ENCODE measurements at regions not wholly inside any gene's neighbourhood (a gene's known extent, or its start where the extent isn't known, plus 50 kb on each side); places are given as distances from the start of the nearest gene placed in this dataset.
"Not testable (repeated sequence)": the region's sequence is repeated elsewhere in the genome, so short reads cannot be mapped to it uniquely, and the experiment has no call there.

DNA sequence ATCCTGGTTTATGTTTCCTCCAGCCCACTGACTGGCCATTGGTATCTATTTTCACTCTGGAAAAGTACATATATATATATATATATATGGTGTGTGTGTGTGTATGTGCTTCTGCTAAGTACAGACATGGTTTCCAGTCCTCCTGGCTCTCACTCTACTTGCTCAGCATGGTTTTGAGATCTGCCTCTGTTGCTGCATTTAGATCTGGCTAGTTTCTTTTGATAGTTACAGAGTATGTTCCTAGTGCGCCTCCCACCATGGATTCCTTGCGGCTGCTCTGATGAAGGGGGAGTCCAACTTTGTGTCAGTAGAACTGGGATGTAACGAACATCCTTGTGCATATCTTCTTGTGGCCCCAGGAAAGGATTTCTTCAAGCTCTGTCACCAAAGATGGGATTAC lies 274.1 kb downstream of the MIAT start:
- DNase-seq: no peak

DNA sequence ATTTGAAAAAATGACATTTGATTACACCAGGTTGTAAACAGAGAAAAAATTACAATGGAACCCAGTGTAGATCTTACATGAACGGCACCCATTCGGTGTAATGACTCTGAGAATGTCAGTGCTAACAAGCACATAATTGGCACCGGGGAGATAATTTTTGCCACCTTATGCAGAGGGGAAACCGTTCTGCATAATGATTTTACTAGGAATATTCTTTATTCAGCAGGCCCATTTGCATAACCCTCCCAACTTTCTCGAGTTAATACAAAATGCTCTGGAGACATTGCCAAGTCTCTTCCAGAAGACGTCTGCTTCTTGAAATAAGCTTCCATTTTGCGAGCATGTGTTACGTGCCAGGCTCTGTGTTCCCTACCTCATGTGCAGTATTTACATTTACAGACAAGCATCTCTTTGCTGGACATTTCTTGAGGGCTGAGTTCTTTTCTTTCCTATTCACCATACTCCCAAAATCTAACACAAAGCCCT lies 275.8 kb downstream of the MIAT start:
- no peak for DNase-seq

DNA sequence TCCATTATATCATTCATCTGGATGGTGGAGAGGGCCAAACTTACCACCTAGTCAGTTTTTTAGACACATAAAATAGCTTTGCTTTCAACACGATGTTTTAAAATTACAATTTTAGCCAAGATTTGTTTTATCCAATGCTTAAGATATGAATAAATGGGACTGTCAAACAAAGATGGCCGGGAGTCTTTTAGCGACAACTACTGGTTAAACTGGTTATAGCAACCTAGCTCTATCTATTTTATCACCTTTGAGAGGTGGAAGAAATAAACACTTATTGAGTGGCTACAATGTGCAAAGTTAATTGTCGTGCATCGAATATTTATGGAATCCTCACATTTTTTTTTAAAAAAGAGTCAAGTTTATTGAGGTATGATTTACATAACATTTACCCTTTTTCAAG lies 279.8 kb downstream of the MIAT start:
- DNase-seq: no peak

DNA sequence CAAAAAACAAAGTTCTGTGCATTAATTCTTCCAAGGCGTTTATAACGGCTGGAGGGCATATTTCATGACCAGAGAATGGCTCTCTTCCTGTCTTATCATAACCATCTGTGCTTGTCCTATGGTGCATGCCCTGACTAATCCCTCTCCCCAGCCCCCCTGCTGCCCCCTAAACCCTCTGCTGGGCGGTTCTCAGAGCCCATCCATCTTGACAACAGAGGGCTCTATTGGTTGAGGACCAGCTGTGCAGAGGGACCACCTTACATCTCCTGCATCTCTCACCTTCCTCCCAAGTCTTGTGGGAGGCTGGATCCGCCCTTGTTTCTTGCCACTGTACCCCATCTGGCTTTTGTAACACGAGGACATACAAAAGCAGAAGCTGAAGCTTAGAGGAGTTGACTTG lies 282.1 kb downstream of the MIAT start:
- no peak for DNase-seq

DNA sequence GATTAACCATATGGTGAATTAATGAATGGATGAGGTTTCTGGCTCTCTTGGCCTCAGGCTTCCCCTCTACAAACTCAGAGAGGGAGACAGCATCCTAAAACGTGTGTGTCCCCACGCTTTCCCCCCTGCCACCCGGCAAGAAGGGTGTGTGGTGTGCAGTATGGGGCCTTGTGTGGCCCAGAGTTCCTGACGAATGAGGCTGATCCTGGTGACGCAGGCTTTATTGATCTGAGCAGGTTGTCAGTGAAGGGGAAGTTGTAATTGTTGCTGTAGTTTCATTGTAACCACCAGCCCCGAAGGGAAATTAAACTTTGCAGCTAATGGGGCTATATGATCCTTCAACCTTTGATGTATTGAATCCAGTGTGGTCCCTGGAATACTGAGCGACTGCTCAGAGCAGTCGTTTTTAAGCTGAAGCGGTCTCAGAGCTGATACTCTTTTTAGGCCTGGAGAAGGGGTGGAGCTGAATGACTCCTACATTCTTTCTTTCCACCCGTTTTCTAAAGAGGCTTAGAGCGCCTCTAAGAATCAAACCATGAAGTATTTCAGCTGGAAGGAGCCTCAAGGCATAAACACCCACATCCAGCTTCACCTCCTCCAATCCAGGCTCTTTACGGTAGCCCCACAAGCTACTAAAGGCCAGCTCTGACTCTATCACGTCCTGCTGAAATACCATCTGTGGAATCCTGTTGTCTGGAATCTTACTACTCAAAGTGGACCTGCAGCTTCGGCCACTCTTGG lies 284.7 kb downstream of the MIAT start:
- no peak for DNase-seq

DNA sequence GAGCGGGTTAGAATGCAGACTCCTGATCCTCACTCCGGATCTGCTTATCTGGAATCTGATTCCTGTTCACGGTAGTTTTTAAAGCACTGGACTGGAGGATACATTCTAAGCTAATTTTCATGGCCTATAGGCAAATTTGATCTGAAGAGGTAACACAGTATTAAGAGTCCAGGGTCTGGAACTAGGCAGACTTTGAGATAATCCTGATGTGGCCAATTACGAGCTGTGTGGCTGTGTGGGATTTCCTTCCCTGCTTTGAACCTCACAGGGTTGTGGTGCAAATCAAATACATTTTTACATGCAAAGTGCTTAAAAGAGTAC lies 285.2 kb downstream of the MIAT start:
- DNase-seq: no peak

DNA sequence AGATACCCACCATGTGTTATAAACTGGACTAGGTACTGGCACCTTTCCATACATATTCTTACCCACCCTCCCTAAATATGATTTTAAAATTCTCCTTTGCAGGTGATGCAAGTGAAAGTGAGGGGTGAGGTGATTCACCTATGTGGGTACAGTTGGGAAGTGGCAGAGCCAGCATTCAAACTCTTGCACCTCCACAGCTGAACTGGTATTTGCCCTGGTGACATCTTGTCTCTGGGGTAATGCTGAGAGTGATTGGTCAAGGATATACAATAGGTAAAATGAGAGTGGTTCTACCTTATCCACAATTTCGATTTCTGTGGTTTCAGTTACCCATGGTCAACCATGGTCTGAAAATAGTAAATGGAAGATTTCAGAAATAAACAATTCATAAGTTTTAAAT lies 288.2 kb downstream of the MIAT start:
- DNase-seq: no peak

DNA sequence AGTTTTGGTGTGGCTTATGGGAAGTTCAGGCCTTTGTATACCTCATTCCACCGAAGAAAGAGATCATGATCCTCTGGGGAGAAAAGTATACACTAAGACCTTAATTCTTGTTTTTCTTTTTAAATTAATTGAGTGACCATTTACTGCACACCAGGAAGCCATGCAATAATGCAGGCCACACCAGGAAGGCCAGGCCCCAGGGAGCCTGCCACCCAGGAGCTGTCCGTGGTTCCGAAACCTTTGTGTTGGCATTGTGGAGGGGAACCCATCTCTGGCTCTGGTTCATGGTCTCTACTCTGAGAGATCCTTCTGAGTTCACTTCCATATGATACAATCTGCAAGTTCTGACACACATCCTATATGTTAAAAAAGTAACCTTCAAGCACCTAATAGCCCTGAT lies 291.8 kb downstream of the MIAT start:
- peak; percentile 37 for DNase-seq

DNA sequence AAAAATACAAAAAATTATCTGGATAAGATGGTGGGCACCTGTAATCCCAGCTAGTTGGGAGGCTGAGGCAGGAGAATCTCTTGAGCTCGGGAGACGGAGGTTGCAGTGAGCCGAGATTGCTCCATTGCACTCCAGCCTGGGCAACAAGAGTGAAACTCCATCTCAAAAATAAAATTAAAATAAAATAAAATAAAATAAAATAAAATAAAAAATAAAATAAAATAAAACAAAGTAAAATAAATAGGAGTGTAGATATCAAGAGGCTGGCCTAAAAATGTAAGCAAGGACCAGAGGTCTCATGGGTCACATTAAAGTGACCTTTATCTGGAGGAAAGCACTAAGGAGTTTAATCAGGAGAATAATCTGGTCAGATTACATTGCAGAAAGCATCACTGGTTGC lies 293.8 kb downstream of the MIAT start:
- DNase-seq: not testable (repeated sequence)

DNA sequence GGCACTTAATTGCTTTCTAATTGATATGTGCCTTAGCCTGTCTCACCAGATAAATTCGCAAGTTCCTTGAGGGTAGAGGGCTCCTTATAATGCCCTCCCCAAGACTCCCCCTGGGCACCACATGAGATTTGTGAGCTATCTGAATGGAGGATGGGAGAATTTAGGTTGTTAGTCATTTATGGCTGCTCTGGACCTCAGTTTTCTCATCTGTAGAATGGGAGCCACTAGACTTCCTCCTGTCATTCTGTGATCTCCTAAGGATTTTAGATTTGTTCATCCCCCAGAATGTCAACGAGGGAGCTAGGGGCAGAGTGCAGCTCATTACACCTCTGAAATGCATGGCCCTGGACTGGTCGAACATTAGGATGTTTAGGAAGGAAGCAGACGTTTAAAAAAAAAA lies 294.6 kb downstream of the MIAT start:
- DNase-seq: no peak

DNA sequence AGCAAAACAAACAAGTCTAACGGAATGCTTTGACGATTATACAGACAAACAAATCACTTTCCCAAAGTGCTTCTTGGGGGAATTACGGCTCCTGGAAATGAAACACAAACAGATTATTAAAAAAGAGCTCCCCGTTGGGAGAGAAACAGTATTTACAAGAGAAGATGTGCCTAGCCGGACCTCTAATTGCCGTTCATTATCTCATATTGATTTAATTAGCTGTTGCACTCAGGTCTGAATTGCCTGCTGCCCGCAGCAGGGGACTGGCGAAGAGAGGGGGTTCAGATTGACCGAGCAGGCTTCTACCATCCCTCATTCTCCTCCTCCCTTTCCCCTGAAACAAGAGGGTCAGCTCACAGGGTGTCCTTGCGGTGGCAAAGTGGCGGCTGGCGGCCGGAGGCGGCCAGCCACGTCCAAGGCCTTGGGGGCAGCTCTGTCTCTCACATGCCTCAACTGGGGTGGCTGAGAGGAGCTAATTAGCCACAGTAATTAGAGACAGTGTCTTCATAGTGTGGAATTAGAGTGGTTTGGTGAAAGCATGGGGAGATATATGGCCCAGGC lies 295.1 kb downstream of the MIAT start:
- DNase-seq: no peak

DNA sequence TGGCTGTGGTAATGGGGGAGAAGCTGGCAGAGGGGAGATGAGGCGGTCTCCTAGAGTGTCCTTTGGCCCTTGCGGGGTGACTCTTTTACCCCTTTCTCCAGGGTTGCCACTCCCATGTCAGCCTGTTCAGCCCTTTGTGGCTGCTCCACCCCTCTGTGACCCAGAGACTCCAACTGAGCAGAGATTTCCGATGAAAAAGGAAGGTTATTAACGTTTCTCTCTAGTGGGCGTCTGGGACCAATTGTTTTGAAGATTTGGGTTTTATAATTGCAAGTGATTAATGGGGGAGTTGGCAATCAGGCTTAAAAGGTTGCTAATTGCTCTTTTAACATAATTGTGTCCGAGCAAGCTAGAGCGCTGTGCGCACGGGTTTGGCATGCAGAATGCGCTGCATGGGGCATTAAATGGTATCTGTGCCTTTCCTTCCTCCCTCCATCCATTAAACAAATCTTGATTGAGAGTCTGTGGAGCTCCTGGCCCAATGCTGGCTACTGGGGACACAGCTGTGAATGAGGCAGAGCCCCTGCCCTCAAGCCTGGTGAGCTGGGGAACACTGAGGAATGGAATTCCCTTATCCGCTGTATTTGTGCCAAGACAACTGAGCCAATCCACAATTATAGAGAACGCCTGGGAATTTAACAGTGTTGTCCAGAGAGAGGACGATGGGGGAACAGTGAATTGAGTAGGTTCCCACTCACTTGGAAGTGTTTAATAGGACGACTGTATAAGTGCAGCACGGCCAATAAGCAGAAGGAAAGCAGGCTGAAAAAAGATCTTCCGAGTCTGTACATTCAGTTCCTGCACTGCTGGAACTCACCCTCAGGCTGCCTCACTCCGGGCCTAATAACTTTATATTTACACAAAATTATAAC lies 295.9 kb downstream of the MIAT start:
- no peak for DNase-seq

DNA sequence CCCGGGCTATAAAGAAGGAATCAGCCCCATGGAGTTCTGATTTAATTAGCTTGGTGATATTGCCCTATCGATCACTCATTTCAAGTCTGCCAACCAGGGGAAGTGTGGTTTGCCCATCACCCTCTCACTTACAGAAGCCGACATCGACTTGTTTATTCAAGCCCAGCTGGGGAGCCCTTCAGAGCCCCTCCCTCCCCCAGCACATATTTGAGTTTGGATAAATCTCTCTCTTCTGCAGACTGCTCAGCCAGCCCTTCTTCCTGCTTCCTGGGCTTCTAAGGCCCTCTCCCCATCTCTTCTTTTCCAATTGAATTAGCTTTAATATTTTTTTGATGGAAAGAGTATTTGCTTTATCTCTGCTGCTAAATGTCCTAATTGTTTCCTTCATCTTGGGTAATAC lies 299.0 kb downstream of the MIAT start:
- DNase-seq: peak; percentile 7

DNA sequence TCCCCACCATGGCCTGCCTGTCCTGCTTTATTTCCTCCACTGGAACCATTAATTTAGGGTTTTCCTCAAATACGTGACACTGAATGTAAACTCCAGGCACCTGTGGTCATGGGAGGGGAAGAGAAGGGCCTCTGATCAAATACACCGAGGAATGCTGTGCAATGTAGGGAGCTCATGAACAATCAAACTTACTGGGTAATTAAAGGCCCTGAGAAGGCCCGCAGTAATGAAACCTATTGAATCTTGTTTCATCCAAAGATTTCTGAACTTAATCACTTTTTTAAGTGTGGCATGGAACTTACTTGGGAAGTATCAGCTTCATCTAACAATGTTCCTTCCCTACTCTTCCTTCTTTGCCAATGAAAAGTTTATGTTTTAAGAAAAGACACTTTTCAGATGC lies 299.8 kb downstream of the MIAT start:
- no peak for DNase-seq

DNA sequence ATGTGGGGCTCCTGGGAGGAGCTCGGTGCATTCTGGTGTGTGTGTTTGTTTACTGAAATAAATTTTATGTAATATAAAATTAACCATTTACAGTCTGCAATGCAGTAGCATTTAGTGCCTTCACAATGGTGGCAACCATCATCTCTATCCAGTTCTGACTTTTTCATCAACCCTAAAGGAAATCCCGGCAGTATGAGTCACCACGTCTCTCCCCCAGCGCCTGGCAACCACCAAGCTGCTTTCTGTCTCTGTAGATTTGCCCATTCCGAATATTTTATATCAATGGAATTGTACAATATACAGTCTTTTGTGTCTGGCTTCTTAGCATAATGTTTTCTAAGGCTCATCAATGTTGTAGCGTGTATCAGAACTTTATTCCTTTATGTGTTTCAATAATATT lies 300.5 kb downstream of the MIAT start:
- DNase-seq: peak; percentile 48

DNA sequence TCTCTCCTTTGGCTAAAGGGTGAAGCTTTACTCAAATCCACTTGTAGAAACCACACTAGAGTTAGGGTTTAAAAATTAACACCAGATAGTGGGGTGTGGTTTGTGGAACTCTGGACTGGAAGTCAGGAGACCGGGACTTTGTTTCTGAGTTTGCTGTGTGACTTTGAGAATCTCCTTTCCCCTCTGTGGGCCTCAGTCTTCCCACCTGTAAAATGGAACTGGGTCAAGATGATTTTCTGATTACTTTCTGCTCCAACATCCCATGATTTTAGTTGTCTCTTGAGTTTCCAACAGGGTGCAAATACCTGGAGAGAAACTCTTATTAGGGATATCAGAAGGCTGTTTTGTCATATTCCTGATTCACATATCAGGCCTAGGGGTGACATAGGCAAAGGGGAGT lies 301.0 kb downstream of the MIAT start:
- no peak for DNase-seq

DNA sequence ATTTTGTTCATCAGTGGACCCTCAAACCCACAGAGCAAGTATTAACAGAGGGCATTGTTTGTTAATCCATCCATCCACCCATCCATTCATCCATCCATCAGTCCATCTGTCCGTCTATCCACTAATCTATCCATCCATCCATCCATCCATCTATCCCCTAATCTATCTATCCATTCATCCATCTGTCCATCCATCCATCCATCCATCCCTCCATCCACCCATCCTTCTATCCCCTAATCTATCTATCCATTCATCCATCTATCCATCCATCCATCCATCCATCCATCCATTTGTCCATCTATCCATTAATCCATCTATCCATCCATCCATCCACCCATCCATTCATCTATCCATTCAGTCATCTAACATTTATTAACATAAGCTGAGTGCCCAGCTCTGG lies 307.3 kb downstream of the MIAT start:
- no peak for DNase-seq

DNA sequence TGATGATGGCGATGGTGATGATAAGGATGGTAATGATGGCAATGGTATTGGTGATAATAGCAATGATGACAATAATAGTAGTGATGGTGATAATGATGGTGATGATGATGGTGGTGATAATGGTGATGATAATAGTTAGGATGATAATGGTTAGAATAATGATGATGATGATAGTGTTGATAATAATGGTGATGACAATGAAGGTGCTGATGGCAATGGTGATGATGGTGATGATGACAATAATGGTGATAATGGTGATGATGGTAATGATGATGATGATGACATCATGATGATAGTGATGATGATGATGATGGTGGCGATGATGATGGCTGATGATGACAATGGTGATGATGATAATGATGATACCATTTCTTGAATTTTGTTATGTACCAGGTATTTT lies 309.9 kb downstream of the MIAT start:
- DNase-seq: no peak

DNA sequence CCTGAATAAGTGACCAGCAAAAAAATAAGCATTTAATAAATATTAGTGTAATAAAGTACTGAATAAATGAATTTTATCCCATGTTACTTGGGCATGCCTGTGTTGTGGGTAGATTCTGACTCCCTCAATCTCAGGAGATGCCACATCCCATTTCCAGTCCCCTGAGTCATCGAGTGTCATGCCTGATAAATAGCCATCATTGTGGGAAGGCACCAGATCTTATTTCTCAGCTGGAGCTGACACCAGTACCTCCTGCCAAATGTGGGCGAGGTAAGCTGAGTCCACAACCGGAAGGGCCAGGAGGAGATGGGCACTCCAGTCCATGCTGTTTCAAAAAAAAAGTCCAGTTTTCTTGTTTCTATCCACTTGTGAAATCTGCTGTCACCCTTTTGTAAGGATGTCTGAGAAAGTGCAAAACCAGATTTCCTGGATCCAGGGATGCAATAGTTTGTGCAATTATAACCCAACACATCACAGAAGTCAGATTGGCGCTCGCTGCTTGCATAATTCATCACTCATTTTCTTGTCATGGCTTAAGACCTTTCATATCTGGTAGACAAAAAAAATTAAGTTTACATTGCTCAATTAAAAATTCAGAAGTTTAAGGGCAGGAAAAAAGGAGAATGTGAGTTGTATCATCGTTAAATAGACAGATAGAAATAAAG lies 311.6 kb downstream of the MIAT start:
- DNase-seq: no peak

DNA sequence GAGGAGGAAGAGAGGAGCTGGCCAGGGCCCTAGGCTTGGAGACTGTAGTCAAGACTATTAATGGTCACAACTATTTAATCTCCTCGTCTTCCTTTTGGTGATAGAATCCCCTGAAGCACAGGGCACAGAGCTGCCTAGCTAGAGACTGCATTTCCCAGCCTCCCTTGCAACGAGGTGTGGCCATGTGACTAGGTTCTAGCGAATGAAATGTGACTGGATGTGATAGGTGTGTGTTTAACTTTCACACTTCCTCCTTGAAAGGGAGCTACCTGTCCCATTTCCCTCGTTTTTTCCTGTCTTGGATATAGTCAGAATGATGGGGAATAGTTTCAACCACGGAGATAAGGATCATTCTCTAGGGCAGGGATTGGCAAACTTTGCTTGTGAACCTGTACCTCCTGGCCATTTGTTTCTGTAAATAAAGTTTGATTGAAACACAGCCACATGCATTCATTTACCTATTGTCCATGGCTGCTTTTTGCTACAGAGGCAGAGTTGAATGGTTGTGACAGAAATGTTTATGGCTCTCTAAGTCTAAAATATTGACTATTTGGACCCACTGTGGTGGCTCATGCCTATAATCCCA lies 313.5 kb downstream of the MIAT start:
- DNase-seq: no peak

DNA sequence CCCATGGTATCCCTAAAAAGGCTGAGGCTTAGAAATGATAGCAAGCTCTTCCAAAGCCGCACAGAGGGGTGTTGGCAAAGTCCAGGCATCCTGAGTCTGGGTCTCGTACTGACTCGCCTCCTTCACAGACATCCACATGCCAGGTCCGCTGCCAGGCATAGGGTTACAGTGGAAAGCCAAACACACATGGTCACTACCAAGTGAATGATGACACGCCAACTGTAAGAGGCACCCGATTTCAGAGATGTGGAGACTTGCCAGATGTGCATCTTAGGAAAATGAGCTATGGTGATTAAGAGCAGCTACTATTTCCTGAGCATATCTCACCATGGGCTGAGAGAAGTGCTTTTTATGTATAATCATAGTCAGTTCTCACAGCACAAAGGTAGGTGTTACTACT lies 314.9 kb downstream of the MIAT start:
- DNase-seq: peak; percentile 48

DNA sequence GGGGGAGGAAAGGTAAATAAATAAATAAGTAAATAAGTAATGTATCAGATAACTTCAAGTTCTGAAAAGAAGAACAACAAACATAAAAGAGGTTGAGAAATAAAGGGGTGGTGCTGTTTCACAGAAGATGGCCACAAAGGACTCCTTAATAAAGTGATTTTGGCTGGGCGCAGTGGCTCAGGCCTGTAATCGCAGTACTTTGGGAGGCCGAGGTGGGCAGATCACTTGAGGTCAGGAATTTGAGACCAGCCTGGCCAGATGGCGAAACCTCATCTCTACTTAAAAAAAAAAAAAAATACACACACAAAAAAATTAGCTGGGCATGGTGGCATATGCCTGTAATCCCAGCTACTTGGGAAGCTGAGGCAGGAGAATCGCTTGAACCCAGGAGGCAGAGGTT lies 315.5 kb downstream of the MIAT start:
- DNase-seq: not testable (repeated sequence)

DNA sequence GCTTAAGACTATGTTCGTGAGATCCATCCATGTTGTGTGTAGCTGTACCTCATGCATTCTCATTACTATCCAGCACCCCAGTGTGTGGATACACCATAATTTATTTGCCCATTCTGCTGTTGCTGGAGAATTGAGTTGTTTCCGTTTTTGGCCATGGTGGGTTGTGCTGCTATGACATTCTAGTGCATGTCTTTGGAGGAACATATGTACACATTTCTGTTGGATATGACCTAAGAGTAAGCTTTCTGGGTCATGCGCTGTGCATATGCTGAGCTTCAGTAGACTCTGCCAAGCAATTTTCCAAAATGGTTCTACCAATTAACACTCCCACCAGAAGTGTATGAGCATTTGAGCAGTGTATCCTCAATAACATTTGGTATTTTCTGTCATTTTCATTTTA lies 316.6 kb downstream of the MIAT start:
- DNase-seq: no peak
